Kidney (tissue), 13 donors: ENCODE measurements at regions not wholly inside any gene's neighbourhood (a gene's known extent, or its start where the extent isn't known, plus 50 kb on each side); places are given as distances from the start of the nearest gene placed in this dataset.

Experiments used
- DNase-seq, 5 donors: peaks; one replicate each; pipeline ENCODE4 v3.0.0-alpha.2; 2013 to 2020
- FAIRE-seq: peaks from 2 replicates; lab custom pipeline; 2012; peaks lifted over from hg19 to GRCh38; lab: Jason Lieb, UNC
- H3K27ac ChIP-seq, 2 donors: one replicate each; pipeline ENCODE4 v1.7.0; 2013; ENCODE audit warnings: low read depth in 2 of 2, low read length in 2 of 2, inconsistent platforms in 1 of 2
- H3K27me3 ChIP-seq: one replicate; pipeline ENCODE4 v1.7.1; 2013; ENCODE audit warnings: low read length, inconsistent platforms; ENCODE audit not compliant: control insufficient read depth, insufficient read depth
- H3K36me3 ChIP-seq, 3 donors: one replicate each; pipeline versions ENCODE4 v1.7.0 to v1.7.1; 2013; ENCODE audit warnings: low read length in 3 of 3, control low read depth in 1 of 3, inconsistent platforms in 1 of 3; ENCODE audit not compliant: insufficient read depth in 3 of 3, control insufficient read depth in 2 of 3
- H3K4me1 ChIP-seq, 3 donors: one replicate each; pipeline versions ENCODE4 v1.7.0 to v1.7.1; 2013; ENCODE audit warnings: low read length in 3 of 3, inconsistent platforms in 1 of 3, low read depth in 1 of 3; ENCODE audit not compliant: control insufficient read depth in 2 of 3, insufficient read depth in 2 of 3
- H3K4me3 ChIP-seq, 3 donors: one replicate each; pipeline versions ENCODE4 v1.7.0 to v1.8.1; 2013; ENCODE audit warnings: low read length in 3 of 3, control low read depth in 1 of 3, inconsistent platforms in 1 of 3
- H3K9ac ChIP-seq, 3 donors: one replicate each; pipeline versions ENCODE4 v1.7.0 to v1.7.1; 2013; ENCODE audit warnings: low read length in 3 of 3, control low read depth in 1 of 3, inconsistent platforms in 1 of 3
- H3K9me3 ChIP-seq, 3 donors: one replicate each; pipeline versions ENCODE4 v1.7.0 to v1.7.1; 2013; ENCODE audit warnings: low read length in 3 of 3, control low read depth in 1 of 3, inconsistent platforms in 1 of 3; ENCODE audit not compliant: control insufficient read depth in 2 of 3, insufficient read depth in 1 of 3
- CTCF ChIP-seq: IDR thresholded peaks from 3 replicates; pipeline ENCODE4 v1.5.1; 2012; ENCODE audit warnings: mild to moderate bottlenecking, moderate library complexity, borderline replicate concordance; ENCODE audit not compliant: insufficient read depth; ENCODE audit errors: extremely low read depth
- intact Hi-C: fragments of 100-400 bp; cut with DNase I; formaldehyde crosslinking; loops from one replicate; pipeline ENCODE4 v1.11.1; 2022
- donor health status: control.
- donor health status: control.
- donor health status: control.
- donor health status: control.
- donor health status: control.
- donor health status: DM: yes; HTN: yes; CAD: no.
- donor health status: Normal renal cell carcinoma (clear cell type).

GRCh38 chr12:115770643-115771042 is 506.9 kb downstream of the MED13L start:
- Histone ChIP-seq H3K9me3 (peaks cover 0 to 7% (median 0%) of the 10 kb centered on the region in 3 donors), H3K36me3 (no peaks in the 10 kb centered on the region), H3K27me3 (no peaks in the 10 kb centered on the region), H3K27ac (no peak overlapping the region), H3K4me1 (no peaks in the 10 kb centered on the region), H3K9ac (no peak overlapping the region), H3K4me3 (no peak overlapping the region)
- DNase-seq, result no peak
- no peak for TF ChIP-seq CTCF
- FAIRE-seq, result no peak
- intact Hi-C loops, result no loop called here

GRCh38 chr12:115767916-115768315 is 509.6 kb downstream of the MED13L start:
- TF ChIP-seq CTCF, result no peak
- H3K9ac ChIP-seq, result no peak overlapping the region
- no peaks in the 10 kb centered on the region for H3K36me3 ChIP-seq
- DNase-seq (no peak), FAIRE-seq (no peak)
- no peak overlapping the region for H3K4me3 ChIP-seq
- no peaks in the 10 kb centered on the region for H3K27me3 ChIP-seq
- H3K4me1 ChIP-seq, result peaks cover 0 to 2% (median 0%) of the 10 kb centered on the region in 3 donors
- H3K9me3 ChIP-seq, result peaks cover 0 to 4% (median 0%) of the 10 kb centered on the region in 3 donors
- no peak overlapping the region for H3K27ac ChIP-seq
- intact Hi-C loops, result no loop called here

DNA sequence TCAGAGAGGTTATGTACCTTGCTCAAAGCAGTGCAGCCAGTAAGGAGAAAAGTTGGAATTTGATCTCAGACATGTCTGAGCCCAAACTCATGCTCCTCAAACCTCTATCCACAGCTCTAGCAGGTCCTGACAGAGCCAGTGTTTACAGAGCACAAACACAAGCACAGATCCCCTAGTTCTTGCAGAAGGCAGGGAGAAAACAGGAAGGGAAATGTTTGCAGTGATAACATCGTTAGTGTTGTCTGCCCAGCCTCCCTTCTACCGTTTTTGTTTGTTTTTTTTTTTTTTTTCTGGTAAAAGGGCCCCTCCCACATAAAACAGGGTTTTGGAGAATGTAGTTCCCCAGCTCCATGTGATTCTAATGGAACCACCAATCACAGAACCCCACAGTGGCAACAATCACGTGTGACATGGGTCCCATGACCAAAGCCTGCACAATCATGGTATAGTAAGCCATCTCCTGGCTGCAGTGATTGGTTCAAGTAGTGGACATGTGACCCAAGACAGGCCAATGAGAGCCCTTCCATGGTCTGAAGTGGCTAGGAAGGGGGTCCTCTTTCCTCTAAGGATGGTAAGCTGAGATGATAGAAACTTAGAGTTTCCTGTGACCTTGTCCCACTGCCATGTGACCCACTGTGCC is 513.4 kb downstream of the MED13L start:
- no peak for FAIRE-seq
- no peak for DNase-seq
- no peak for TF ChIP-seq CTCF
- intact Hi-C loops, result no loop called here
- no peak overlapping the region for H3K4me3 ChIP-seq
- no peak overlapping the region for H3K27ac ChIP-seq
- no peaks in the 10 kb centered on the region for H3K36me3 ChIP-seq
- H3K9me3 ChIP-seq, result no peaks in the 10 kb centered on the region
- H3K4me1 ChIP-seq, result peaks cover 0 to 2% (median 0%) of the 10 kb centered on the region in 3 donors
- H3K27me3 ChIP-seq, result no peaks in the 10 kb centered on the region
- no peak overlapping the region for H3K9ac ChIP-seq

DNA sequence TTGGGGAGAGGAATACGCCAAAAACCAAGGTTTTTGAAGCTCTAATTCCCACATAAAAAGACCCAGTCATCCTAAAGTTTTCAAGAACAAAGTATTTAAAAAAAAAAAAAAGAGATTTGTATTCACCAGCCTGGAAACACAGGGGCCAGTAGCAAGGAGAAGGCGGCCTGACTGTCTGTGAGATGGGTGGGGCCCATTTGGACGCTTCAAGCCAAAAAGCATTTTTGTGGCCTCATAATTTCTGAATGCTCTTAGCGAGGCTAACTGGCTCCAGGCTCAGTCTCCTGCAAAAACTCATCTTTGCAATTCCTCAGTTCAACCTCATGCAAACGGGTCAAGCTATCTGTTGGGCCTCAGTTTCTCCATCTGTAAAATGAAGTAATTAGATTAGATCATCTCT is 514.1 kb downstream of the MED13L start:
- Histone ChIP-seq H3K4me1 (peaks cover 0 to 2% (median 0%) of the 10 kb centered on the region in 3 donors), H3K36me3 (no peaks in the 10 kb centered on the region), H3K4me3 (no peak overlapping the region), H3K9ac (no peak overlapping the region), H3K27ac (no peak overlapping the region), H3K9me3 (no peaks in the 10 kb centered on the region), H3K27me3 (no peaks in the 10 kb centered on the region)
- no peak for DNase-seq
- intact Hi-C loops, result no loop called here
- TF ChIP-seq CTCF, result no peak
- no peak for FAIRE-seq
